BLaER1 (cell line): ENCODE measurements at regions not wholly inside any gene's neighbourhood (a gene's known extent, or its start where the extent isn't known, plus 50 kb on each side); places are given as distances from the start of the nearest gene placed in this dataset.

Source experiments
- H3K27ac ChIP-seq: shearing (Covaris generic); formaldehyde crosslinking; 2 replicates; pipeline ENCODE4 v1.8.1; 2022
- H3K27me3 ChIP-seq: shearing (Covaris generic); formaldehyde crosslinking; 2 replicates; pipeline ENCODE4 v1.8.1; 2022
- H3K36me3 ChIP-seq: shearing (Covaris generic); formaldehyde crosslinking; 2 replicates; pipeline ENCODE4 v1.8.1; 2022
- H3K4me1 ChIP-seq: shearing (Covaris generic); formaldehyde crosslinking; 2 replicates; pipeline ENCODE4 v1.8.1; 2022
- H3K4me2 ChIP-seq: shearing (Covaris generic); formaldehyde crosslinking; 2 replicates; pipeline ENCODE4 v1.8.1; 2022
- H3K4me3 ChIP-seq: shearing (Covaris generic); formaldehyde crosslinking; 2 replicates; pipeline ENCODE4 v1.8.1; 2022
- H3K9ac ChIP-seq: shearing (Covaris generic); formaldehyde crosslinking; 2 replicates; pipeline ENCODE4 v1.8.1; 2022
- H3K9me3 ChIP-seq: shearing (Covaris generic); formaldehyde crosslinking; 2 replicates; pipeline ENCODE4 v1.8.1; 2022
- H4K20me1 ChIP-seq: shearing (Covaris generic); formaldehyde crosslinking; 2 replicates; pipeline ENCODE4 v1.8.1; 2022
- Cebpa-rat ChIP-seq: shearing (Covaris generic); IDR thresholded peaks from 2 replicates; pipeline ENCODE4 v1.8.1; 2022

DNA sequence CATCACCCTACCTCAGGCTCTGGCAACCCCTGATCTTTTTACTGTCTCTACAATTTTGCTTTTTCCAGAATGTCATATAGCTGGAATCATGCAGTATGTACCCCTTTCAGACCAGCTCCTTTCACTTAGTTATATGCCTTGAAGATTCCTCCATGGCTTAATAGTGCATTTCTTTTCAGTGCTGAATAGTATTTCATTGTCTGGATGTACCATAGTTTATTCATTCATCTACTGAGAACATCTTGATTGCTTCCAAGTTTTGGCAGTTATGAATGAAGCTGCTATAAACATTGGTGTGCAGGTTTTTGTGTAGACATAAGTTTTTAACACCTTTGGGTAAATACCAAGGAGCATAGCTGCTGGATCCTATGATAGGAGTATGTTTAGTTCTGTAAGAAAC is 50.8 kb upstream of the ANP32A start:
- H3K36me3 ChIP-seq: no peaks in the 10 kb centered on the region
- no peaks in the 10 kb centered on the region for H3K27me3 ChIP-seq
- TF ChIP-seq Cebpa-rat: no peak
- H3K4me2 ChIP-seq: no peak overlapping the region
- no peaks in the 10 kb centered on the region for H4K20me1 ChIP-seq
- no peak overlapping the region for H3K4me3 ChIP-seq
- H3K9me3 ChIP-seq: no peaks in the 10 kb centered on the region
- no peak overlapping the region for H3K27ac ChIP-seq
- H3K9ac ChIP-seq: no peak overlapping the region
- 0 out of 2 replicates have a peak, but pooled peaks cover 5% of the 10 kb centered on the region for H3K4me1 ChIP-seq

DNA sequence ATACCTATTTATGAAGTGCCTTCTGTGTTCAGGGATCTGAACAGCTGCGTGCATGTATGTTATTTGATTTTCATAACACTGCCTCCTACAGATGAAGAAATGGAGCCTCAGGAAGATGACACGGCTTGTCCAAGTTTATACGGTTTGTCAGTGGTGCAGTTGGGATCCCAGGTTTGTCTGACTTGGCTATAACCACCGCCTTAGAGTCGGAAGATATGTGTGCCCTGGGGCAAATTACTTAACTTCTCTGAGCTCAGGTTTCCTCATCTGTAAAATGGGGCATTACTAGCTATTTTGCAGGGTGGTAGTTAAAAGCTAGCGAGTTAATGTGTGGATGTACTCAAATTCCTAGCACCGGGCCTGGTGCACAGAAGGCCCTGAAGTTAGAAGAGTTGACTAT is 54.1 kb upstream of the ANP32A start:
- Histone ChIP-seq H3K4me3 (no peak overlapping the region), H3K9me3 (no peaks in the 10 kb centered on the region), H3K9ac (no peak overlapping the region), H4K20me1 (no peaks in the 10 kb centered on the region), H3K27ac (no peak overlapping the region), H3K4me1 (0 out of 2 replicates have a peak, but pooled peaks cover 5% of the 10 kb centered on the region), H3K36me3 (no peaks in the 10 kb centered on the region), H3K4me2 (no peak overlapping the region), H3K27me3 (no peaks in the 10 kb centered on the region)
- no peak for TF ChIP-seq Cebpa-rat

DNA sequence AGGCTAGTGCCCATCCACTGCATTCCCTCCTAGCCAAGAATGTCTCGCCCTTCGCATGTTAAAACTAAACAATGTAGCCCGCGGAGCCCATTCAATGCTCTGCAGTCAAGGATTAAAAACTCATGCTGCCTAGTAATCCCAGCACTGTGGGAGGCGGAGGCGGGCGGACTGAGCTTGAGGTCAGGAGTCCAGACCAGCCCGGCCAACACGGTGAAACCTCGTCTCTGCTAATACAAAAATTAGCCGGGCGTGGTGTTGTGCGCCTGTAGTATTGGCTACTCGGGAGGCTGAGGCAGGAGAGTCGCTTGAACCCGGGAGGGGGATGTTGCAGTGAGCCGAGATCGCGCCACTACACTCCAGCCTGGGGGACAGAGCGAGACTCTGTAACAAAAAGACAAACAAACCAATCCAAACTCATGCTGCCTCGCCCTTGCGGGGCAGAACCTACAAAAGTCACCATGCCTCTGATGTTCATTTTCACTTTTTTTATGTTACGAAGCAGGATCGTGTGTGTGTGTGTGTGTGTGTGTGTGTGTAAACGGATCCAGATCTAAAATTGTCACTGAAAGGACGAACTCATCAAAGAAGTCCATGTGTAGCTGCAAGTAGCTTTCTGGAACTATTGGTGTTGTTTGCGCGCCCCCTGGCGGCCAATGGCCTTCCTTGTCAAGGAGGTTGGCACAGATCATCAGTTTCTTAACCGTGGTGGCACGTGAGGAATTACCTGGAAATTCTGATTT is 54.8 kb upstream of the SPESP1 start:
- no peak overlapping the region for H3K27ac ChIP-seq
- H3K4me2 ChIP-seq: peak overlapping the region; percentile 72
- no peak overlapping the region for H3K4me3 ChIP-seq

GRCh38 chr15:68877626-68878025 is 52.7 kb upstream of the SPESP1 start:
- H3K9me3 ChIP-seq: no peaks in the 10 kb centered on the region
- no peaks in the 10 kb centered on the region for H3K27me3 ChIP-seq
- H4K20me1 ChIP-seq: no peaks in the 10 kb centered on the region
- 0 out of 2 replicates have a peak, but pooled peaks cover 5% of the 10 kb centered on the region for H3K4me1 ChIP-seq
- no peak for TF ChIP-seq Cebpa-rat
- no peaks in the 10 kb centered on the region for H3K36me3 ChIP-seq
- H3K9ac ChIP-seq: no peak overlapping the region
- H3K27ac ChIP-seq: no peak overlapping the region
- no peak overlapping the region for H3K4me3 ChIP-seq
- no peak overlapping the region for H3K4me2 ChIP-seq

More for the DNA sequence above, 54.8 kb upstream of the SPESP1 start:
- H3K4me1 ChIP-seq: 0 out of 2 replicates have a peak, but pooled peaks cover 5% of the 10 kb centered on the region
- no peak for TF ChIP-seq Cebpa-rat
- no peaks in the 10 kb centered on the region for H3K9me3 ChIP-seq
- H3K36me3 ChIP-seq: no peaks in the 10 kb centered on the region
- H4K20me1 ChIP-seq: no peaks in the 10 kb centered on the region
- no peaks in the 10 kb centered on the region for H3K27me3 ChIP-seq
- H3K9ac ChIP-seq: no peak overlapping the region

DNA sequence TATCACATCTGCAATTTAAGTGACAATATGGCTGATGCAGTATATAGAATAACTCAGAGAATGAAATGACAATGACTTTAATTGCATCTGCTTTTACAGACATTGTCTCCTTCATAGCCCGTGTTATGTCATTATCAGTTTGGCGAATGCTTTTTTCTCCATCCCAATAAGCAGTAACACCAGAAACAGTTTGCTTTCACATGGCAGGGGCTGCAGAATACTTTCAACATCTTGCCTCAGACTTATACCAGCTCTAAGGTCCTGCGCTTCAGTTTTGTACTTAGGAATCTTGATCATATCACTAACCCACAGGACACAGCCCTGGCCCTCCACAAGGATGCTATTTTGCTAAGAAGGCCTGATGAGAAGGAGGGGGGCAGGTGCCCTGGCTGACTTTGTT is 49.9 kb upstream of the SPESP1 start:
- 0 out of 2 replicates have a peak, but pooled peaks cover 4% of the 10 kb centered on the region for H3K4me1 ChIP-seq
- no peak overlapping the region for H3K9ac ChIP-seq
- no peaks in the 10 kb centered on the region for H3K9me3 ChIP-seq
- H3K4me3 ChIP-seq: no peak overlapping the region
- no peaks in the 10 kb centered on the region for H3K27me3 ChIP-seq
- no peaks in the 10 kb centered on the region for H3K36me3 ChIP-seq
- H4K20me1 ChIP-seq: no peaks in the 10 kb centered on the region
- no peak overlapping the region for H3K27ac ChIP-seq
- TF ChIP-seq Cebpa-rat: no peak
- H3K4me2 ChIP-seq: no peak overlapping the region
